ENCODE measurements at regions not wholly inside any gene's neighbourhood (a gene's known extent, or its start where the extent isn't known, plus 50 kb on each side); places are given as distances from the start of the nearest gene placed in this dataset.

- H3K9me3 ChIP-seq (replicated peaks; ENCODE audit: control insufficient read depth, insufficient read depth, low read depth, low read length): no peaks in the 10 kb centered on the region; the same call in 1 of the 2 replicates
- CTCF ChIA-PET (ENCODE audit: low intra/inter-chr PET ratio): no interaction called here
- no TSS peak for BruUV-seq (replicated peaks)
- FAIRE-seq (no peak), DNase-seq (ENCODE audit: extremely low read depth in 1 of 4, low spot score in 3 of 4) (no peak), ATAC-seq (no peak)
- no peaks in the 10 kb centered on the region for H3K79me2 ChIP-seq (ENCODE audit: control insufficient read depth, insufficient read depth, low read length)
- H3K36me3 ChIP-seq (ENCODE audit: control insufficient read depth, insufficient read depth, low read length): no peaks in the 10 kb centered on the region
- no peak overlapping the region for H3K4me2 ChIP-seq (ENCODE audit: insufficient read depth, low read length)
- H4K20me1 ChIP-seq (replicated peaks; ENCODE audit: control insufficient read depth, insufficient read depth, low read length): no peaks in the 10 kb centered on the region
- intact Hi-C loops (cut with micrococcal nuclease) (no loop called here), in situ Hi-C loops (cut with MboI) (no loop called here)
- H3K4me1 ChIP-seq (replicated peaks in 1 of 2; ENCODE audit: control insufficient read depth in 2 of 2, insufficient read depth in 2 of 2, low read length in 2 of 2): no peaks in the 10 kb centered on the region
- H3K9me1 ChIP-seq (ENCODE audit: control insufficient read depth, insufficient read depth, low read length): no peaks in the 10 kb centered on the region
- TF ChIP-seq TSC22D4 (tag; IDR thresholded peaks at IDR 0.05) (no peak), SNAPC5 (CRISPR knock-in tag; IDR thresholded peaks at IDR 0.05) (no peak)
- H3K4me3 ChIP-seq: no peak overlapping the region
- H2AFZ ChIP-seq (ENCODE audit: low read depth, low read length): no peak overlapping the region
- POLR2A ChIA-PET: no interaction called here
- 9% methylated on average over 4 of the region's 4 CpGs for WGBS (ENCODE audit: insufficient coverage, low coverage, missing lambda C conversion rate)
- no peak overlapping the region for H3K9ac ChIP-seq (ENCODE audit: insufficient read depth in 1 of 2, low read depth in 2 of 2, low read length in 2 of 2)
- no peaks in the 10 kb centered on the region for H3K27me3 ChIP-seq (ENCODE audit: control insufficient read depth in 2 of 2, insufficient read depth in 2 of 2, low read length in 2 of 2)
- H3K27ac ChIP-seq (ENCODE audit: extremely low read depth, low read depth, low read length): no peak overlapping the region
These were observed 406.7 kb upstream of the POT1 start for GRCh38 chr7:125336326-125336725.

GRCh38 chr7:125326666-125327255 is 397.1 kb upstream of the POT1 start:
- H3K4me3 ChIP-seq: no peak overlapping the region
- no peak overlapping the region for H3K4me2 ChIP-seq (ENCODE audit: insufficient read depth, low read length)
- no peaks in the 10 kb centered on the region for H3K27me3 ChIP-seq (ENCODE audit: control insufficient read depth in 2 of 2, insufficient read depth in 2 of 2, low read length in 2 of 2)
- BruUV-seq (replicated peaks): no TSS peak
- no peaks in the 10 kb centered on the region for H3K79me2 ChIP-seq (ENCODE audit: control insufficient read depth, insufficient read depth, low read length)
- H3K27ac ChIP-seq (ENCODE audit: extremely low read depth, low read depth, low read length): no peak overlapping the region
- POLR2A ChIA-PET: interaction anchor here (0.5 kb wide), 1 partner anchor 391 kb away, joined by 3 read pairs; no protein-coding TSS in a partner anchor
- no peak overlapping the region for H3K9ac ChIP-seq (ENCODE audit: insufficient read depth in 1 of 2, low read depth in 2 of 2, low read length in 2 of 2)
- CTCF ChIA-PET (ENCODE audit: low intra/inter-chr PET ratio): no interaction called here
- WGBS (ENCODE audit: insufficient coverage, low coverage, missing lambda C conversion rate): 11% methylated on average over 6 of the region's 6 CpGs
- H2AFZ ChIP-seq (ENCODE audit: low read depth, low read length): no peak overlapping the region
- ATAC-seq (no peak), FAIRE-seq (no peak), DNase-seq (ENCODE audit: extremely low read depth in 1 of 4, low spot score in 3 of 4) (no peak)
- H3K9me3 ChIP-seq (replicated peaks; ENCODE audit: control insufficient read depth, insufficient read depth, low read depth, low read length): no peaks in the 10 kb centered on the region
- no peaks in the 10 kb centered on the region for H4K20me1 ChIP-seq (replicated peaks; ENCODE audit: control insufficient read depth, insufficient read depth, low read length)
- no peaks in the 10 kb centered on the region for H3K4me1 ChIP-seq (replicated peaks in 1 of 2; ENCODE audit: control insufficient read depth in 2 of 2, insufficient read depth in 2 of 2, low read length in 2 of 2)
- no peaks in the 10 kb centered on the region for H3K9me1 ChIP-seq (ENCODE audit: control insufficient read depth, insufficient read depth, low read length)
- intact Hi-C loops (cut with micrococcal nuclease) (no loop called here), in situ Hi-C loops (cut with MboI) (no loop called here)
- no peaks in the 10 kb centered on the region for H3K36me3 ChIP-seq (ENCODE audit: control insufficient read depth, insufficient read depth, low read length)
- TF ChIP-seq NR1H2 (CRISPR knock-in tag; IDR thresholded peaks at IDR 0.05): no peak
- no peak for TF ChIP-seq IFI16 (CRISPR knock-in tag; IDR thresholded peaks at IDR 0.05)
- TF ChIP-seq ZNF57 (CRISPR knock-in tag; IDR thresholded peaks at IDR 0.05): no peak
- TF ChIP-seq YY1 (IDR thresholded peaks at IDR 0.05; ENCODE audit: borderline replicate concordance in 1 of 3, control insufficient read depth in 1 of 3, extremely low read depth in 1 of 3, insufficient read depth in 3 of 3, insufficient read length in 1 of 3, insufficient replicate concordance in 2 of 3, low read depth in 1 of 3, low read length in 2 of 3): no peak
- TF ChIP-seq JUND (IDR thresholded peaks at IDR 0.05; ENCODE audit: borderline replicate concordance, low read depth, low read length): no peak
- no peak for TF ChIP-seq JUND (tag; IDR thresholded peaks at IDR 0.05; ENCODE audit: borderline replicate concordance, low read depth, low read length)
- no peak for TF ChIP-seq ZNF384 (IDR thresholded peaks at IDR 0.05; ENCODE audit: low read depth, low read length)
- no peak for TF ChIP-seq PTTG1 (tag; IDR thresholded peaks at IDR 0.05; ENCODE audit: low read depth)
- no peak for TF ChIP-seq ATF6 (CRISPR knock-in tag; IDR thresholded peaks at IDR 0.05)
- no peak for TF ChIP-seq HNRNPK (IDR thresholded peaks at IDR 0.05; ENCODE audit: low read depth, low read length, poor library complexity, severe bottlenecking)
- TF ChIP-seq TCF3 (CRISPR knock-in tag; IDR thresholded peaks at IDR 0.05): no peak
